GM23338 (cell line): ENCODE measurements at regions not wholly inside any gene's neighbourhood (a gene's known extent, or its start where the extent isn't known, plus 50 kb on each side); places are given as distances from the start of the nearest gene placed in this dataset.

Source experiments
- ATAC-seq: fragments of 200-7000 bp; cut with Tn5 transposase; 3 replicates; pipeline ENCODE4 v1.9.1; 2020
- DNase-seq: peaks from one replicate; pipeline ENCODE4 v3.0.0-alpha.2; 2015; ENCODE audit warnings: low spot score
- H2AFZ ChIP-seq: fragments of 200-600 bp; sonication (generic); 2 replicates; pipeline ENCODE4 v1.8.0; 2016; ENCODE audit warnings: antibody characterized with exemption, mild to moderate bottlenecking, moderate library complexity
- H3F3A ChIP-seq: fragments of 200-600 bp; sonication (generic); replicated peaks from 2 replicates; pipeline ENCODE4 v1.8.0; 2017; ENCODE audit warnings: antibody characterized with exemption, mixed run types, low read depth
- H3K27ac ChIP-seq: fragments of 200-600 bp; sonication (generic); 2 replicates; pipeline ENCODE4 v1.6.1; 2016; ENCODE audit warnings: low read depth
- H3K27me3 ChIP-seq: fragments of 200-600 bp; sonication (generic); 2 replicates; pipeline ENCODE4 v1.8.0; 2016; ENCODE audit warnings: mild to moderate bottlenecking, mixed run types, moderate library complexity; ENCODE audit not compliant: insufficient read depth
- H3K36me3 ChIP-seq: fragments of 200-600 bp; sonication (generic); 2 replicates; pipeline ENCODE4 v1.8.0; 2016; ENCODE audit warnings: mild to moderate bottlenecking; ENCODE audit not compliant: insufficient read depth
- H3K4me1 ChIP-seq: fragments of 200-600 bp; sonication (generic); 2 replicates; pipeline ENCODE4 v1.8.0; 2016; ENCODE audit warnings: mild to moderate bottlenecking, moderate library complexity; ENCODE audit not compliant: insufficient read depth
- H3K4me2 ChIP-seq: fragments of 200-600 bp; sonication (generic); 2 replicates; pipeline ENCODE4 v1.7.1; 2017; ENCODE audit warnings: mixed run types
- H3K4me3 ChIP-seq: fragments of 200-600 bp; sonication (generic); 2 replicates; pipeline ENCODE4 v1.6.1; 2016; ENCODE audit warnings: mixed run types
- H3K79me2 ChIP-seq: fragments of 200-600 bp; sonication (generic); replicated peaks from 2 replicates; pipeline ENCODE4 v1.8.0; 2017; ENCODE audit warnings: mild to moderate bottlenecking; ENCODE audit not compliant: insufficient read depth
- H3K9me2 ChIP-seq: fragments of 200-600 bp; sonication (generic); 2 replicates; pipeline ENCODE4 v1.8.0; 2017; ENCODE audit not compliant: insufficient read depth
- H4K20me1 ChIP-seq: fragments of 200-600 bp; sonication (generic); replicated peaks from 2 replicates; pipeline ENCODE4 v1.8.0; 2017; ENCODE audit warnings: mild to moderate bottlenecking; ENCODE audit not compliant: insufficient read depth
- H3K27ac Mint-ChIP-seq: 2 replicates; pipeline ENCODE4 v1.8.0; 2020; ENCODE audit warnings: inconsistent platforms, mild to moderate bottlenecking, moderate library complexity, mixed read lengths
- H3K27me3 Mint-ChIP-seq: 3 replicates; pipeline ENCODE4 v1.8.0; 2022; ENCODE audit warnings: low read depth, mild to moderate bottlenecking, moderate library complexity, mixed read lengths, inconsistent platforms; ENCODE audit not compliant: insufficient read depth, poor library complexity
- H3K36me3 Mint-ChIP-seq: 3 replicates; pipeline ENCODE4 v1.8.0; 2021; ENCODE audit warnings: low read depth, mild to moderate bottlenecking, inconsistent platforms, moderate library complexity, mixed read lengths
- H3K4me1 Mint-ChIP-seq: 3 replicates; pipeline ENCODE4 v1.8.0; 2020; ENCODE audit warnings: mild to moderate bottlenecking, inconsistent platforms, mixed read lengths
- H3K4me3 Mint-ChIP-seq: 3 replicates; pipeline ENCODE4 v1.8.0; 2021; ENCODE audit warnings: moderate library complexity, mild to moderate bottlenecking, inconsistent platforms, mixed read lengths
- H3K9me3 Mint-ChIP-seq: 3 replicates; pipeline ENCODE4 v1.8.0; 2020; ENCODE audit warnings: moderate library complexity, mild to moderate bottlenecking, inconsistent platforms, mixed read lengths
- CREB1 ChIP-seq: fragments of 250-450 bp; sonication (Bioruptor Pico); IDR thresholded peaks from 2 replicates; pipeline ENCODE4 v1.5.0; 2020; ENCODE audit warnings: low read depth, mild to moderate bottlenecking, moderate library complexity
- EZH2 ChIP-seq: fragments of 200-600 bp; sonication (generic); IDR thresholded peaks from one replicate; pipeline ENCODE4 v1.8.0; 2017; ENCODE audit warnings: antibody characterized with exemption, mild to moderate bottlenecking, low read depth; ENCODE audit not compliant: unreplicated experiment
- EZH2phosphoT487 ChIP-seq: fragments of 200-600 bp; sonication (generic); IDR thresholded peaks from one replicate; pipeline ENCODE4 v1.8.1; 2018; ENCODE audit warnings: antibody characterized with exemption; ENCODE audit not compliant: unreplicated experiment
- JUNB ChIP-seq: IDR thresholded peaks from one replicate; pipeline ENCODE4 v1.6.1; 2016; ENCODE audit warnings: antibody characterized with exemption; ENCODE audit not compliant: unreplicated experiment
- NANOG ChIP-seq: IDR thresholded peaks from 2 replicates; pipeline ENCODE4 v1.6.1; 2016; ENCODE audit warnings: antibody characterized with exemption, borderline replicate concordance
- POLR2AphosphoS5 ChIP-seq: IDR thresholded peaks from 2 replicates; pipeline ENCODE4 v1.6.1; 2016; ENCODE audit warnings: antibody characterized with exemption, low read depth
- STAT1 ChIP-seq: IDR thresholded peaks from one replicate; pipeline ENCODE4 v1.6.1; 2016; ENCODE audit warnings: antibody characterized with exemption; ENCODE audit not compliant: unreplicated experiment
- ZNF114 ChIP-seq: fragments of 250-450 bp; sonication (Bioruptor Pico); IDR thresholded peaks from 2 replicates; pipeline ENCODE4 v1.5.0; 2020; ENCODE audit warnings: mild to moderate bottlenecking, moderate library complexity
- ZNF331 ChIP-seq: fragments of 250-450 bp; sonication (Bioruptor Pico); IDR thresholded peaks from 2 replicates; pipeline ENCODE4 v1.5.0; 2020; ENCODE audit warnings: low read depth, mild to moderate bottlenecking, moderate library complexity
- TF ChIP-seq, protein P1 (sequence below): fragments of 250-450 bp; sonication (Bioruptor Pico); IDR thresholded peaks from 2 replicates; pipeline ENCODE4 v1.5.0; 2020; ENCODE audit warnings: mild to moderate bottlenecking, moderate library complexity
- TF ChIP-seq, protein P2 (sequence below), 2 experiments: fragments of 200-600 bp in 1 of 2; sonication (generic) in 1 of 2; conservative IDR thresholded peaks; 2 replicates each; pipeline versions ENCODE4 v1.5.1 to v1.6.1; 2016 to 2017; ENCODE audit warnings: antibody characterized with exemption in 2 of 2, low read depth in 2 of 2, mild to moderate bottlenecking in 2 of 2, moderate library complexity in 1 of 2
- TF ChIP-seq, protein P3 (sequence below): IDR thresholded peaks from 2 replicates; pipeline ENCODE4 v1.6.1; 2016; ENCODE audit warnings: antibody characterized with exemption
- TF ChIP-seq, protein P4 (sequence below): IDR thresholded peaks from one replicate; pipeline ENCODE4 v1.6.1; 2018; ENCODE audit warnings: antibody characterized with exemption; ENCODE audit not compliant: unreplicated experiment

DNA sequence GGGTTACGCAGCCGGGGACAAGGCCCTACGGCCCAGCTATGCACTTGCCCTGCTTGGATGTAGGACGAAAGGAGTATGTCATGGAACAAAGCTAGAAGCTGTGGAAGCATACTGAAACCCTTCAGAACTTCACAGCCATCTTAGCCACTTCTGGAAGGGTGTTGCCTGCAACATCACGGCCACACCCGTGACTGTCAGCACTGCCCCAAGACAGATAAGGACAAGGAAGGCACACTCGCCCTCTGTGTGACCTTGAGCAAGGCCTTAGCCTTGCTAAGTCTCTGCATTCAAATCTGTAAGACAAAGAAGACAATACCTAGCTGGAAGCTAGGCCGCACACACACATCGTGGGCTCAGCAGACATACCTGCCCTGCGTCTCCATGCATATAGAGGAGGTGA, 352.5 kb upstream of the MGMT start:
- no peaks in the 10 kb centered on the region; the same call in 2 of the 3 replicates for H3K36me3 Mint-ChIP-seq
- no peak for DNase-seq
- Histone ChIP-seq H3K27ac (no peak overlapping the region), H3K27me3 (no peaks in the 10 kb centered on the region), H4K20me1 (no peaks in the 10 kb centered on the region), H3K36me3 (no peaks in the 10 kb centered on the region), H3K4me1 (no peaks in the 10 kb centered on the region), H3K4me2 (no peak overlapping the region), H3F3A (no peaks in the 10 kb centered on the region), H3K9me2 (0 out of 2 replicates have a peak, but pooled peaks cover 10% of the 10 kb centered on the region), H3K79me2 (no peaks in the 10 kb centered on the region), H3K4me3 (no peak overlapping the region), H2AFZ (no peak overlapping the region)
- TF ChIP-seq, protein P1, sequence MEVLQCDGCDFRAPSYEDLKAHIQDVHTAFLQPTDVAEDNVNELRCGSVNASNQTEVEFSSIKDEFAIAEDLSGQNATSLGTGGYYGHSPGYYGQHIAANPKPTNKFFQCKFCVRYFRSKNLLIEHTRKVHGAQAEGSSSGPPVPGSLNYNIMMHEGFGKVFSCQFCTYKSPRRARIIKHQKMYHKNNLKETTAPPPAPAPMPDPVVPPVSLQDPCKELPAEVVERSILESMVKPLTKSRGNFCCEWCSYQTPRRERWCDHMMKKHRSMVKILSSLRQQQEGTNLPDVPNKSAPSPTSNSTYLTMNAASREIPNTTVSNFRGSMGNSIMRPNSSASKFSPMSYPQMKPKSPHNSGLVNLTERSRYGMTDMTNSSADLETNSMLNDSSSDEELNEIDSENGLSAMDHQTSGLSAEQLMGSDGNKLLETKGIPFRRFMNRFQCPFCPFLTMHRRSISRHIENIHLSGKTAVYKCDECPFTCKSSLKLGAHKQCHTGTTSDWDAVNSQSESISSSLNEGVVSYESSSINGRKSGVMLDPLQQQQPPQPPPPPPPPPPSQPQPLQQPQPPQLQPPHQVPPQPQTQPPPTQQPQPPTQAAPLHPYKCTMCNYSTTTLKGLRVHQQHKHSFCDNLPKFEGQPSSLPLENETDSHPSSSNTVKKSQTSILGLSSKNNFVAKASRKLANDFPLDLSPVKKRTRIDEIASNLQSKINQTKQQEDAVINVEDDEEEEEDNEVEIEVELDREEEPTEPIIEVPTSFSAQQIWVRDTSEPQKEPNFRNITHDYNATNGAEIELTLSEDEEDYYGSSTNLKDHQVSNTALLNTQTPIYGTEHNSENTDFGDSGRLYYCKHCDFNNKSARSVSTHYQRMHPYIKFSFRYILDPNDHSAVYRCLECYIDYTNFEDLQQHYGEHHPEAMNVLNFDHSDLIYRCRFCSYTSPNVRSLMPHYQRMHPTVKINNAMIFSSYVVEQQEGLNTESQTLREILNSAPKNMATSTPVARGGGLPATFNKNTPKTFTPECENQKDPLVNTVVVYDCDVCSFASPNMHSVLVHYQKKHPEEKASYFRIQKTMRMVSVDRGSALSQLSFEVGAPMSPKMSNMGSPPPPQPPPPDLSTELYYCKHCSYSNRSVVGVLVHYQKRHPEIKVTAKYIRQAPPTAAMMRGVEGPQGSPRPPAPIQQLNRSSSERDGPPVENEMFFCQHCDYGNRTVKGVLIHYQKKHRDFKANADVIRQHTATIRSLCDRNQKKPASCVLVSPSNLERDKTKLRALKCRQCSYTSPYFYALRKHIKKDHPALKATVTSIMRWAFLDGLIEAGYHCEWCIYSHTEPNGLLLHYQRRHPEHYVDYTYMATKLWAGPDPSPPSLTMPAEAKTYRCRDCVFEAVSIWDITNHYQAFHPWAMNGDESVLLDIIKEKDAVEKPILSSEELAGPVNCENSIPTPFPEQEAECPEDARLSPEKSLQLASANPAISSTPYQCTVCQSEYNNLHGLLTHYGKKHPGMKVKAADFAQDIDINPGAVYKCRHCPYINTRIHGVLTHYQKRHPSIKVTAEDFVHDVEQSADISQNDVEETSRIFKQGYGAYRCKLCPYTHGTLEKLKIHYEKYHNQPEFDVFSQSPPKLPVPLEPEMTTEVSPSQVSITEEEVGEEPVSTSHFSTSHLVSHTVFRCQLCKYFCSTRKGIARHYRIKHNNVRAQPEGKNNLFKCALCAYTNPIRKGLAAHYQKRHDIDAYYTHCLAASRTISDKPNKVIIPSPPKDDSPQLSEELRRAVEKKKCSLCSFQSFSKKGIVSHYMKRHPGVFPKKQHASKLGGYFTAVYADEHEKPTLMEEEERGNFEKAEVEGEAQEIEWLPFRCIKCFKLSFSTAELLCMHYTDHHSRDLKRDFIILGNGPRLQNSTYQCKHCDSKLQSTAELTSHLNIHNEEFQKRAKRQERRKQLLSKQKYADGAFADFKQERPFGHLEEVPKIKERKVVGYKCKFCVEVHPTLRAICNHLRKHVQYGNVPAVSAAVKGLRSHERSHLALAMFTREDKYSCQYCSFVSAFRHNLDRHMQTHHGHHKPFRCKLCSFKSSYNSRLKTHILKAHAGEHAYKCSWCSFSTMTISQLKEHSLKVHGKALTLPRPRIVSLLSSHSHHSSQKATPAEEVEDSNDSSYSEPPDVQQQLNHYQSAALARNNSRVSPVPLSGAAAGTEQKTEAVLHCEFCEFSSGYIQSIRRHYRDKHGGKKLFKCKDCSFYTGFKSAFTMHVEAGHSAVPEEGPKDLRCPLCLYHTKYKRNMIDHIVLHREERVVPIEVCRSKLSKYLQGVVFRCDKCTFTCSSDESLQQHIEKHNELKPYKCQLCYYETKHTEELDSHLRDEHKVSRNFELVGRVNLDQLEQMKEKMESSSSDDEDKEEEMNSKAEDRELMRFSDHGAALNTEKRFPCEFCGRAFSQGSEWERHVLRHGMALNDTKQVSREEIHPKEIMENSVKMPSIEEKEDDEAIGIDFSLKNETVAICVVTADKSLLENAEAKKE (CRISPR knock-in tag), result no peak
- TF ChIP-seq ZNF114 (CRISPR knock-in tag), result no peak
- no peak for TF ChIP-seq NANOG
- no peak for TF ChIP-seq EZH2phosphoT487
- TF ChIP-seq, protein P2, sequence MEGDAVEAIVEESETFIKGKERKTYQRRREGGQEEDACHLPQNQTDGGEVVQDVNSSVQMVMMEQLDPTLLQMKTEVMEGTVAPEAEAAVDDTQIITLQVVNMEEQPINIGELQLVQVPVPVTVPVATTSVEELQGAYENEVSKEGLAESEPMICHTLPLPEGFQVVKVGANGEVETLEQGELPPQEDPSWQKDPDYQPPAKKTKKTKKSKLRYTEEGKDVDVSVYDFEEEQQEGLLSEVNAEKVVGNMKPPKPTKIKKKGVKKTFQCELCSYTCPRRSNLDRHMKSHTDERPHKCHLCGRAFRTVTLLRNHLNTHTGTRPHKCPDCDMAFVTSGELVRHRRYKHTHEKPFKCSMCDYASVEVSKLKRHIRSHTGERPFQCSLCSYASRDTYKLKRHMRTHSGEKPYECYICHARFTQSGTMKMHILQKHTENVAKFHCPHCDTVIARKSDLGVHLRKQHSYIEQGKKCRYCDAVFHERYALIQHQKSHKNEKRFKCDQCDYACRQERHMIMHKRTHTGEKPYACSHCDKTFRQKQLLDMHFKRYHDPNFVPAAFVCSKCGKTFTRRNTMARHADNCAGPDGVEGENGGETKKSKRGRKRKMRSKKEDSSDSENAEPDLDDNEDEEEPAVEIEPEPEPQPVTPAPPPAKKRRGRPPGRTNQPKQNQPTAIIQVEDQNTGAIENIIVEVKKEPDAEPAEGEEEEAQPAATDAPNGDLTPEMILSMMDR (conservative IDR thresholded peaks at IDR 0.05; ENCODE audit: low read depth in 2 of 2), result no peak
- no peak for TF ChIP-seq POLR2AphosphoS5
- TF ChIP-seq STAT1, result no peak
- TF ChIP-seq, protein P3, sequence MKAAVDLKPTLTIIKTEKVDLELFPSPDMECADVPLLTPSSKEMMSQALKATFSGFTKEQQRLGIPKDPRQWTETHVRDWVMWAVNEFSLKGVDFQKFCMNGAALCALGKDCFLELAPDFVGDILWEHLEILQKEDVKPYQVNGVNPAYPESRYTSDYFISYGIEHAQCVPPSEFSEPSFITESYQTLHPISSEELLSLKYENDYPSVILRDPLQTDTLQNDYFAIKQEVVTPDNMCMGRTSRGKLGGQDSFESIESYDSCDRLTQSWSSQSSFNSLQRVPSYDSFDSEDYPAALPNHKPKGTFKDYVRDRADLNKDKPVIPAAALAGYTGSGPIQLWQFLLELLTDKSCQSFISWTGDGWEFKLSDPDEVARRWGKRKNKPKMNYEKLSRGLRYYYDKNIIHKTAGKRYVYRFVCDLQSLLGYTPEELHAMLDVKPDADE, result no peak
- no peak for TF ChIP-seq EZH2
- TF ChIP-seq, protein P4, sequence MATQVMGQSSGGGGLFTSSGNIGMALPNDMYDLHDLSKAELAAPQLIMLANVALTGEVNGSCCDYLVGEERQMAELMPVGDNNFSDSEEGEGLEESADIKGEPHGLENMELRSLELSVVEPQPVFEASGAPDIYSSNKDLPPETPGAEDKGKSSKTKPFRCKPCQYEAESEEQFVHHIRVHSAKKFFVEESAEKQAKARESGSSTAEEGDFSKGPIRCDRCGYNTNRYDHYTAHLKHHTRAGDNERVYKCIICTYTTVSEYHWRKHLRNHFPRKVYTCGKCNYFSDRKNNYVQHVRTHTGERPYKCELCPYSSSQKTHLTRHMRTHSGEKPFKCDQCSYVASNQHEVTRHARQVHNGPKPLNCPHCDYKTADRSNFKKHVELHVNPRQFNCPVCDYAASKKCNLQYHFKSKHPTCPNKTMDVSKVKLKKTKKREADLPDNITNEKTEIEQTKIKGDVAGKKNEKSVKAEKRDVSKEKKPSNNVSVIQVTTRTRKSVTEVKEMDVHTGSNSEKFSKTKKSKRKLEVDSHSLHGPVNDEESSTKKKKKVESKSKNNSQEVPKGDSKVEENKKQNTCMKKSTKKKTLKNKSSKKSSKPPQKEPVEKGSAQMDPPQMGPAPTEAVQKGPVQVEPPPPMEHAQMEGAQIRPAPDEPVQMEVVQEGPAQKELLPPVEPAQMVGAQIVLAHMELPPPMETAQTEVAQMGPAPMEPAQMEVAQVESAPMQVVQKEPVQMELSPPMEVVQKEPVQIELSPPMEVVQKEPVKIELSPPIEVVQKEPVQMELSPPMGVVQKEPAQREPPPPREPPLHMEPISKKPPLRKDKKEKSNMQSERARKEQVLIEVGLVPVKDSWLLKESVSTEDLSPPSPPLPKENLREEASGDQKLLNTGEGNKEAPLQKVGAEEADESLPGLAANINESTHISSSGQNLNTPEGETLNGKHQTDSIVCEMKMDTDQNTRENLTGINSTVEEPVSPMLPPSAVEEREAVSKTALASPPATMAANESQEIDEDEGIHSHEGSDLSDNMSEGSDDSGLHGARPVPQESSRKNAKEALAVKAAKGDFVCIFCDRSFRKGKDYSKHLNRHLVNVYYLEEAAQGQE, result no peak
- no peak for TF ChIP-seq CREB1 (CRISPR knock-in tag)
- TF ChIP-seq JUNB, result no peak
- no peak for TF ChIP-seq ZNF331 (CRISPR knock-in tag)
- H3K27me3 Mint-ChIP-seq, result peaks cover 13% of the 10 kb centered on the region
- no peaks in the 10 kb centered on the region for H3K4me1 Mint-ChIP-seq
- ATAC-seq, result no peak
- no peaks in the 10 kb centered on the region for H3K9me3 Mint-ChIP-seq
- H3K27ac Mint-ChIP-seq, result no peak overlapping the region
- no peak overlapping the region for H3K4me3 Mint-ChIP-seq
